ENCODE measurements at regions not wholly inside any gene's neighbourhood (a gene's known extent, or its start where the extent isn't known, plus 50 kb on each side); places are given as distances from the start of the nearest gene placed in this dataset.
"Not testable (repeated sequence)": the region's sequence is repeated elsewhere in the genome, so short reads cannot be mapped to it uniquely, and the experiment has no call there.

DNA sequence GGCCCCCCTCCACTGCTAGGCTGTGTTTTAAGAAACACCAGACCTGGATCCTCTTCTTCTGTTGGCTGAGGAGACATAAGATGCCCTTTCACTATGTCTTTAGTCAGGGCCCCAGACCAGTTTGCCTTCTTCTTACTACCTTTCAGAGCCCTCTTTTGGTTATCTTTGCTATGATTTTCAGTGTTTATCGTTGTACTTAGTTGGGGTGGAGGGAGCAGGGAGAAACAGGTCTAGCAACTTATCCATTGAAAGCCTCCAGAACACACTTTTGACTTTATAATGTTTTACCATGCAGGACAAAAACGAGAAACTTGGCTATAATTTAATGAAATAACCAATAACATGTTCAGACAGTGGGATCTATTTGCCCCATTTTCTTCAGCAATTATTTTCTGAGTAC lies 525.2 kb downstream of the TNS3 start:
- H2AFZ ChIP-seq (ENCODE audit: insufficient read depth, low read length, poor library complexity) = no peak overlapping the region
- no peaks in the 10 kb centered on the region for H3K79me1 ChIP-seq (ENCODE audit: low read length)
- H3K23ac ChIP-seq (ENCODE audit: low read length) = no peak overlapping the region
- H3K27ac ChIP-seq (ENCODE audit: low read depth, low read length) = no peak overlapping the region
- no peak overlapping the region for H3K4ac ChIP-seq (ENCODE audit: low read depth, low read length)
- no peak overlapping the region for H4K12ac ChIP-seq (ENCODE audit: low read depth, low read length)
- H3K79me2 ChIP-seq (ENCODE audit: control insufficient read depth, insufficient read depth, low read length, poor library complexity) = no peaks in the 10 kb centered on the region
- H3K36me3 ChIP-seq (ENCODE audit: control insufficient read depth in 1 of 2, insufficient read depth in 2 of 2, low read length in 2 of 2) = no peaks in the 10 kb centered on the region
- H3K4me2 ChIP-seq (ENCODE audit: low read length) = no peak overlapping the region
- peaks cover 2% of the 10 kb centered on the region for H3K9me3 ChIP-seq (ENCODE audit: insufficient read depth, low read depth, low read length)
- H3K9ac ChIP-seq (ENCODE audit: low read length) = no peak overlapping the region
- DNase-seq = no peak
- H2BK5ac ChIP-seq (ENCODE audit: low read depth, low read length, poor library complexity) = no peak overlapping the region
- no peaks in the 10 kb centered on the region for H3K27me3 ChIP-seq (ENCODE audit: insufficient read depth, low read length)
- no peak overlapping the region for H2BK120ac ChIP-seq (ENCODE audit: insufficient read depth, low read length, poor library complexity)
- no CpG with 5 or more reads among the region's 2 CpGs for WGBS (ENCODE audit: extremely low coverage, insufficient coverage, insufficient read length)
- no peak overlapping the region for H4K8ac ChIP-seq (ENCODE audit: low read depth, low read length)
- H2AK5ac ChIP-seq (ENCODE audit: low read length) = no peak overlapping the region
- H2BK12ac ChIP-seq (ENCODE audit: low read length) = no peak overlapping the region
- H3K4me3 ChIP-seq (ENCODE audit: low read depth, low read length) = no peak overlapping the region
- no peak overlapping the region for H4K91ac ChIP-seq (ENCODE audit: low read depth, low read length)
- H3K4me1 ChIP-seq (ENCODE audit: control insufficient read depth in 1 of 2, insufficient read depth in 2 of 2, low read length in 2 of 2) = no peaks in the 10 kb centered on the region
- no peak overlapping the region for H3K14ac ChIP-seq (ENCODE audit: low read length)
- no peak overlapping the region for H3K18ac ChIP-seq (ENCODE audit: low read length)

- H3K18ac ChIP-seq (ENCODE audit: low read length); H3K79me2 ChIP-seq (ENCODE audit: control insufficient read depth, insufficient read depth, low read length, poor library complexity); H3K4ac ChIP-seq (ENCODE audit: low read depth, low read length); H3K14ac ChIP-seq (ENCODE audit: low read length); H2BK12ac ChIP-seq (ENCODE audit: low read length); H3K79me1 ChIP-seq (ENCODE audit: low read length); H4K8ac ChIP-seq (ENCODE audit: low read depth, low read length); H2BK120ac ChIP-seq (ENCODE audit: insufficient read depth, low read length, poor library complexity); H3K23ac ChIP-seq (ENCODE audit: low read length); H3K9me3 ChIP-seq (ENCODE audit: insufficient read depth, low read depth, low read length); H3K4me3 ChIP-seq (ENCODE audit: low read depth, low read length); H4K12ac ChIP-seq (ENCODE audit: low read depth, low read length); H3K4me1 ChIP-seq (ENCODE audit: control insufficient read depth in 1 of 2, insufficient read depth in 2 of 2, low read length in 2 of 2); H3K27me3 ChIP-seq (ENCODE audit: insufficient read depth, low read length); H3K27ac ChIP-seq (ENCODE audit: low read depth, low read length); H3K36me3 ChIP-seq (ENCODE audit: control insufficient read depth in 1 of 2, insufficient read depth in 2 of 2, low read length in 2 of 2); H2BK5ac ChIP-seq (ENCODE audit: low read depth, low read length, poor library complexity); H2AFZ ChIP-seq (ENCODE audit: insufficient read depth, low read length, poor library complexity); H2AK5ac ChIP-seq (ENCODE audit: low read length); H3K9ac ChIP-seq (ENCODE audit: low read length); H3K4me2 ChIP-seq (ENCODE audit: low read length): not testable (repeated sequence)
- peak overlapping the region; percentile 28 for H4K91ac ChIP-seq (ENCODE audit: low read depth, low read length)
- peak in 1 of 2 donors; percentile 19 for DNase-seq
- WGBS (ENCODE audit: extremely low coverage, insufficient coverage, insufficient read length) = no CpG with 5 or more reads among the region's 70 CpGs
Measured at GRCh38 chr7:47052541-47053208, 529.2 kb downstream of the TNS3 start.

GRCh38 chr7:47049234-47049774 lies 532.6 kb downstream of the TNS3 start:
- Histone ChIP-seq H3K23ac (ENCODE audit: low read length) (no peak overlapping the region), H3K4me1 (ENCODE audit: control insufficient read depth in 1 of 2, insufficient read depth in 2 of 2, low read length in 2 of 2) (peaks cover 9 to 13% of the 10 kb centered on the region in 2 experiments), H4K8ac (ENCODE audit: low read depth, low read length) (no peak overlapping the region), H3K9me3 (ENCODE audit: insufficient read depth, low read depth, low read length) (no peaks in the 10 kb centered on the region), H3K4me3 (ENCODE audit: low read depth, low read length) (no peak overlapping the region), H2AK5ac (ENCODE audit: low read length) (peak overlapping the region; percentile 18), H3K27ac (ENCODE audit: low read depth, low read length) (no peak overlapping the region), H3K79me2 (ENCODE audit: control insufficient read depth, insufficient read depth, low read length, poor library complexity) (no peaks in the 10 kb centered on the region), H2BK5ac (ENCODE audit: low read depth, low read length, poor library complexity) (no peak overlapping the region), H3K27me3 (ENCODE audit: insufficient read depth, low read length) (no peaks in the 10 kb centered on the region), H2AFZ (ENCODE audit: insufficient read depth, low read length, poor library complexity) (no peak overlapping the region), H3K18ac (ENCODE audit: low read length) (no peak overlapping the region), H3K9ac (ENCODE audit: low read length) (no peak overlapping the region), H4K12ac (ENCODE audit: low read depth, low read length) (no peak overlapping the region), H3K4me2 (ENCODE audit: low read length) (no peak overlapping the region), H3K14ac (ENCODE audit: low read length) (no peak overlapping the region), H3K36me3 (ENCODE audit: control insufficient read depth in 1 of 2, insufficient read depth in 2 of 2, low read length in 2 of 2) (no peaks in the 10 kb centered on the region), H2BK120ac (ENCODE audit: insufficient read depth, low read length, poor library complexity) (peak overlapping the region; percentile 31), H3K79me1 (ENCODE audit: low read length) (peaks cover 20% of the 10 kb centered on the region), H2BK12ac (ENCODE audit: low read length) (peak overlapping the region; percentile 83), H3K4ac (ENCODE audit: low read depth, low read length) (no peak overlapping the region), H4K91ac (ENCODE audit: low read depth, low read length) (no peak overlapping the region)
- WGBS (ENCODE audit: extremely low coverage, insufficient coverage, insufficient read length) = no CpG with 5 or more reads among the region's 13 CpGs
- no peak for DNase-seq

- H3K4ac ChIP-seq (ENCODE audit: low read depth, low read length) = no peak overlapping the region
- H3K9ac ChIP-seq (ENCODE audit: low read length) = no peak overlapping the region
- H3K79me2 ChIP-seq (ENCODE audit: control insufficient read depth, insufficient read depth, low read length, poor library complexity) = no peaks in the 10 kb centered on the region
- H3K4me3 ChIP-seq (ENCODE audit: low read depth, low read length) = no peak overlapping the region
- no peak overlapping the region for H2AFZ ChIP-seq (ENCODE audit: insufficient read depth, low read length, poor library complexity)
- no peak overlapping the region for H4K91ac ChIP-seq (ENCODE audit: low read depth, low read length)
- H4K12ac ChIP-seq (ENCODE audit: low read depth, low read length) = no peak overlapping the region
- no peak overlapping the region for H2BK12ac ChIP-seq (ENCODE audit: low read length)
- no CpG with 5 or more reads among the region's 2 CpGs for WGBS (ENCODE audit: extremely low coverage, insufficient coverage, insufficient read length)
- H4K8ac ChIP-seq (ENCODE audit: low read depth, low read length) = no peak overlapping the region
- no peak overlapping the region for H3K18ac ChIP-seq (ENCODE audit: low read length)
- H3K23ac ChIP-seq (ENCODE audit: low read length) = no peak overlapping the region
- no peaks in the 10 kb centered on the region for H3K9me3 ChIP-seq (ENCODE audit: insufficient read depth, low read depth, low read length)
- no peak overlapping the region for H3K4me2 ChIP-seq (ENCODE audit: low read length)
- DNase-seq = no peak
- no peak overlapping the region for H2BK120ac ChIP-seq (ENCODE audit: insufficient read depth, low read length, poor library complexity)
- no peaks in the 10 kb centered on the region for H3K27me3 ChIP-seq (ENCODE audit: insufficient read depth, low read length)
- H2AK5ac ChIP-seq (ENCODE audit: low read length) = no peak overlapping the region
- H3K4me1 ChIP-seq (ENCODE audit: control insufficient read depth in 1 of 2, insufficient read depth in 2 of 2, low read length in 2 of 2) = peaks cover 9 to 13% of the 10 kb centered on the region in 2 experiments
- no peak overlapping the region for H3K27ac ChIP-seq (ENCODE audit: low read depth, low read length)
- H2BK5ac ChIP-seq (ENCODE audit: low read depth, low read length, poor library complexity) = no peak overlapping the region
- H3K36me3 ChIP-seq (ENCODE audit: control insufficient read depth in 1 of 2, insufficient read depth in 2 of 2, low read length in 2 of 2) = no peaks in the 10 kb centered on the region
- no peak overlapping the region for H3K14ac ChIP-seq (ENCODE audit: low read length)
- H3K79me1 ChIP-seq (ENCODE audit: low read length) = peaks cover 26% of the 10 kb centered on the region
Measured at GRCh38 chr7:47047384-47047783, 534.5 kb downstream of the TNS3 start.
